ENCODE measurements at regions not wholly inside any gene's neighbourhood (a gene's known extent, or its start where the extent isn't known, plus 50 kb on each side); places are given as distances from the start of the nearest gene placed in this dataset.

GRCh38 chr3:135792858-135793475, 172.6 kb upstream of the PPP2R3A start:
- no peak overlapping the region for H2AFZ ChIP-seq
- no peak for DNase-seq (ENCODE audit: low spot score)
- no peak overlapping the region for H3K4me3 ChIP-seq
- TF ChIP-seq EZH2phosphoT487 (IDR thresholded peaks at IDR 0.05; ENCODE audit: low read depth, severe bottlenecking, unreplicated experiment) (no peak), CTCF (IDR thresholded peaks at IDR 0.05; ENCODE audit: poor library complexity) (no peak), EZH2 (IDR thresholded peaks at IDR 0.05; ENCODE audit: borderline replicate concordance) (no peak)
- H3K27ac ChIP-seq: no peak overlapping the region
- H4K20me1 ChIP-seq (ENCODE audit: insufficient read depth, poor library complexity, severe bottlenecking): no peaks in the 10 kb centered on the region
- H3K79me2 ChIP-seq: no peaks in the 10 kb centered on the region
- no peaks in the 10 kb centered on the region for H3K9me3 ChIP-seq (ENCODE audit: low read depth)
- H3K36me3 ChIP-seq (replicated peaks; ENCODE audit: insufficient read depth, low read depth): no peaks in the 10 kb centered on the region
- H3K4me2 ChIP-seq: no peak overlapping the region
- no peaks in the 10 kb centered on the region for H3K9me2 ChIP-seq (replicated peaks; ENCODE audit: insufficient read depth)
- H3K27me3 ChIP-seq: no peaks in the 10 kb centered on the region
- no peaks in the 10 kb centered on the region for H3K4me1 ChIP-seq (ENCODE audit: insufficient read depth)
- 85% methylated on average over 2 of the region's 2 CpGs for WGBS (ENCODE audit: low lambda C conversion rate, missing lambda C conversion rate)

- no peaks in the 10 kb centered on the region for H3K27me3 ChIP-seq
- no peaks in the 10 kb centered on the region for H3K79me2 ChIP-seq
- no peak overlapping the region for H3K4me2 ChIP-seq
- H3K4me3 ChIP-seq: no peak overlapping the region
- H3K9me2 ChIP-seq (replicated peaks; ENCODE audit: insufficient read depth): no peaks in the 10 kb centered on the region
- 82% methylated on average over 5 of the region's 5 CpGs for WGBS (ENCODE audit: low lambda C conversion rate, missing lambda C conversion rate)
- no peaks in the 10 kb centered on the region for H3K9me3 ChIP-seq (ENCODE audit: low read depth)
- DNase-seq (ENCODE audit: low spot score): no peak
- no peak for TF ChIP-seq CTCF (IDR thresholded peaks at IDR 0.05; ENCODE audit: poor library complexity)
- no peak for TF ChIP-seq EZH2phosphoT487 (IDR thresholded peaks at IDR 0.05; ENCODE audit: low read depth, severe bottlenecking, unreplicated experiment)
- TF ChIP-seq EZH2 (IDR thresholded peaks at IDR 0.05; ENCODE audit: borderline replicate concordance): no peak
- H2AFZ ChIP-seq: no peak overlapping the region
- no peaks in the 10 kb centered on the region for H3K36me3 ChIP-seq (replicated peaks; ENCODE audit: insufficient read depth, low read depth)
- no peaks in the 10 kb centered on the region for H3K4me1 ChIP-seq (ENCODE audit: insufficient read depth)
- H4K20me1 ChIP-seq (ENCODE audit: insufficient read depth, poor library complexity, severe bottlenecking): no peaks in the 10 kb centered on the region
- no peak overlapping the region for H3K27ac ChIP-seq
These were observed 165.4 kb upstream of the PPP2R3A start for GRCh38 chr3:135800071-135800549.

- no peak for TF ChIP-seq CTCF (IDR thresholded peaks at IDR 0.05; ENCODE audit: poor library complexity)
- no peak for TF ChIP-seq EZH2 (IDR thresholded peaks at IDR 0.05; ENCODE audit: borderline replicate concordance)
- no peak for TF ChIP-seq EZH2phosphoT487 (IDR thresholded peaks at IDR 0.05; ENCODE audit: low read depth, severe bottlenecking, unreplicated experiment)
- no peaks in the 10 kb centered on the region for H3K79me2 ChIP-seq
- 69% methylated on average over 3 of the region's 3 CpGs for WGBS (ENCODE audit: low lambda C conversion rate, missing lambda C conversion rate)
- H3K36me3 ChIP-seq (replicated peaks; ENCODE audit: insufficient read depth, low read depth): no peaks in the 10 kb centered on the region
- no peak overlapping the region for H3K27ac ChIP-seq
- no peak overlapping the region for H2AFZ ChIP-seq
- H3K27me3 ChIP-seq: no peaks in the 10 kb centered on the region
- H3K4me1 ChIP-seq (ENCODE audit: insufficient read depth): no peaks in the 10 kb centered on the region
- H4K20me1 ChIP-seq (ENCODE audit: insufficient read depth, poor library complexity, severe bottlenecking): no peaks in the 10 kb centered on the region
- no peak overlapping the region for H3K4me2 ChIP-seq
- H3K4me3 ChIP-seq: no peak overlapping the region
- no peaks in the 10 kb centered on the region for H3K9me3 ChIP-seq (ENCODE audit: low read depth)
- DNase-seq (ENCODE audit: low spot score): no peak
- no peaks in the 10 kb centered on the region for H3K9me2 ChIP-seq (replicated peaks; ENCODE audit: insufficient read depth)
These were observed 164.5 kb upstream of the PPP2R3A start for GRCh38 chr3:135801018-135801417.
